Smooth muscle cell (in vitro differentiated cells): ENCODE measurements at regions not wholly inside any gene's neighbourhood (a gene's known extent, or its start where the extent isn't known, plus 50 kb on each side); places are given as distances from the start of the nearest gene placed in this dataset.

Experiments used
- DNase-seq: peaks from one replicate; lab custom pipeline; 2025; ENCODE audit not compliant: unreplicated experiment; lab: John Stamatoyannopoulos, UW
- H2AFZ ChIP-seq: fragments of 200-600 bp; sonication (generic); 2 replicates; pipeline ENCODE4 v1.6.0; 2016; ENCODE audit warnings: antibody characterized with exemption, low read depth, mild to moderate bottlenecking
- H3F3A ChIP-seq: fragments of 200-600 bp; sonication (generic); 2 replicates; pipeline ENCODE4 v1.6.0; 2017; ENCODE audit warnings: antibody characterized with exemption, low read depth
- H3K27ac ChIP-seq: fragments of 200-600 bp; sonication (generic); 2 replicates; pipeline ENCODE4 v1.5.1; 2016; ENCODE audit warnings: low read depth, mild to moderate bottlenecking
- H3K27me3 ChIP-seq: fragments of 200-600 bp; sonication (generic); 2 replicates; pipeline ENCODE4 v1.6.1; 2016; ENCODE audit warnings: low read depth, mild to moderate bottlenecking
- H3K36me3 ChIP-seq: fragments of 200-600 bp; sonication (generic); 2 replicates; pipeline ENCODE4 v1.5.1; 2016; ENCODE audit warnings: low read depth
- H3K4me1 ChIP-seq: fragments of 200-600 bp; sonication (generic); 2 replicates; pipeline ENCODE4 v1.5.1; 2016; ENCODE audit warnings: low read depth
- H3K4me2 ChIP-seq: fragments of 200-600 bp; sonication (generic); 2 replicates; pipeline ENCODE4 v1.6.0; 2016; ENCODE audit warnings: mild to moderate bottlenecking
- H3K4me3 ChIP-seq: fragments of 200-600 bp; sonication (generic); 2 replicates; pipeline ENCODE4 v1.5.1; 2016; ENCODE audit warnings: mild to moderate bottlenecking
- H3K79me2 ChIP-seq: fragments of 200-600 bp; sonication (generic); 2 replicates; pipeline ENCODE4 v1.6.0; 2016; ENCODE audit warnings: low read depth, mild to moderate bottlenecking
- H3K9ac ChIP-seq: fragments of 200-600 bp; sonication (generic); 2 replicates; pipeline ENCODE4 v1.6.0; 2016; ENCODE audit warnings: low read depth
- H3K9me3 ChIP-seq: fragments of 200-600 bp; sonication (generic); replicated peaks from 2 replicates; pipeline ENCODE4 v1.5.1; 2016; ENCODE audit warnings: low read depth
- H4K20me1 ChIP-seq: fragments of 200-600 bp; sonication (generic); 2 replicates; pipeline ENCODE4 v1.6.0; 2016; ENCODE audit warnings: low read depth
- CTCF ChIP-seq: fragments of 200-600 bp; sonication (generic); IDR thresholded peaks from 2 replicates; pipeline ENCODE4 v1.5.1; 2017; ENCODE audit warnings: borderline replicate concordance, mild to moderate bottlenecking, antibody characterized with exemption; ENCODE audit not compliant: insufficient read depth, poor library complexity, severe bottlenecking
- WGBS: methylation state at CpG from one replicate; pipeline ENCODE4 v1.1.7; 2016; ENCODE audit warnings: low lambda C conversion rate; 5-methylcytosine and 5-hydroxymethylcytosine counted together

GRCh38 chr3:170785454-170785853 lies 84.5 kb downstream of the RPL22L1 start:
- no peak overlapping the region for H3K9ac ChIP-seq

GRCh38 chr3:170784406-170784805 lies 85.6 kb downstream of the RPL22L1 start:
- no peak for TF ChIP-seq CTCF
- Histone ChIP-seq H3K9ac (no peak overlapping the region), H3K27ac (no peak overlapping the region), H4K20me1 (no peaks in the 10 kb centered on the region), H3K27me3 (no peaks in the 10 kb centered on the region), H3K4me2 (no peak overlapping the region), H3K4me3 (no peak overlapping the region), H3K9me3 (no peaks in the 10 kb centered on the region), H3K36me3 (no peaks in the 10 kb centered on the region), H2AFZ (no peak overlapping the region), H3F3A (no peaks in the 10 kb centered on the region), H3K4me1 (no peaks in the 10 kb centered on the region), H3K79me2 (no peaks in the 10 kb centered on the region)
- DNase-seq = no peak
- 93% methylated on average over 2 of the region's 2 CpGs for whole genome bisulfite sequencing

More at GRCh38 chr3:170785454-170785853, 84.5 kb downstream of the RPL22L1 start:
- DNase-seq = no peak
- Histone ChIP-seq H4K20me1 (no peaks in the 10 kb centered on the region), H2AFZ (no peak overlapping the region), H3F3A (no peaks in the 10 kb centered on the region), H3K36me3 (no peaks in the 10 kb centered on the region), H3K4me1 (no peaks in the 10 kb centered on the region), H3K4me3 (no peak overlapping the region), H3K27me3 (no peaks in the 10 kb centered on the region), H3K9me3 (no peaks in the 10 kb centered on the region), H3K4me2 (no peak overlapping the region), H3K27ac (no peak overlapping the region), H3K79me2 (no peaks in the 10 kb centered on the region)
- WGBS = 80% methylated on average over 3 of the region's 3 CpGs
- TF ChIP-seq CTCF = no peak

- H3K4me3 ChIP-seq = no peak overlapping the region
- no peaks in the 10 kb centered on the region for H4K20me1 ChIP-seq
- H3K4me1 ChIP-seq = no peaks in the 10 kb centered on the region
- DNase-seq = no peak
- no peaks in the 10 kb centered on the region for H3K36me3 ChIP-seq
- no peak overlapping the region for H2AFZ ChIP-seq
- H3K27me3 ChIP-seq = no peaks in the 10 kb centered on the region
- no peak for TF ChIP-seq CTCF
- H3K27ac ChIP-seq = no peak overlapping the region
- no peak overlapping the region for H3K9ac ChIP-seq
- H3K4me2 ChIP-seq = no peak overlapping the region
- no peaks in the 10 kb centered on the region for H3F3A ChIP-seq
- no peaks in the 10 kb centered on the region for H3K79me2 ChIP-seq
- H3K9me3 ChIP-seq = no peaks in the 10 kb centered on the region
These were observed 89.0 kb downstream of the RPL22L1 start for GRCh38 chr3:170780955-170781354.

- Histone ChIP-seq H3K4me2 (no peak overlapping the region), H3K9me3 (no peaks in the 10 kb centered on the region), H3K27me3 (no peaks in the 10 kb centered on the region), H3K79me2 (no peaks in the 10 kb centered on the region), H3K4me1 (no peaks in the 10 kb centered on the region), H3K27ac (no peak overlapping the region), H3K36me3 (no peaks in the 10 kb centered on the region), H3F3A (no peaks in the 10 kb centered on the region), H3K9ac (no peak overlapping the region), H3K4me3 (no peak overlapping the region), H2AFZ (no peak overlapping the region), H4K20me1 (no peaks in the 10 kb centered on the region)
- no peak for DNase-seq
- WGBS = 92% methylated on average over 1 of the region's 1 CpG
- no peak for TF ChIP-seq CTCF
These were observed 89.5 kb downstream of the RPL22L1 start for GRCh38 chr3:170780471-170780870.
